Body of pancreas (tissue), 4 donors: ENCODE measurements at regions not wholly inside any gene's neighbourhood (a gene's known extent, or its start where the extent isn't known, plus 50 kb on each side); places are given as distances from the start of the nearest gene placed in this dataset.

Experiments
- POLR2A ChIP-seq, 3 donors: fragments of 450-650 bp; IDR thresholded peaks; one replicate each; pipeline ENCODE4 v1.6.1; 2016; ENCODE audit warnings: antibody characterized with exemption in 3 of 3, mild to moderate bottlenecking in 2 of 3
- TF ChIP-seq, protein P1 (sequence below), 7 experiments: fragments of 450-650 bp in 4 of 7; fragments of 200-600 bp in 3 of 7; sonication (generic) in 3 of 7; IDR thresholded peaks; one replicate each; pipeline ENCODE4 v1.5.1; 2016 to 2019; ENCODE audit warnings: antibody characterized with exemption in 7 of 7

DNA sequence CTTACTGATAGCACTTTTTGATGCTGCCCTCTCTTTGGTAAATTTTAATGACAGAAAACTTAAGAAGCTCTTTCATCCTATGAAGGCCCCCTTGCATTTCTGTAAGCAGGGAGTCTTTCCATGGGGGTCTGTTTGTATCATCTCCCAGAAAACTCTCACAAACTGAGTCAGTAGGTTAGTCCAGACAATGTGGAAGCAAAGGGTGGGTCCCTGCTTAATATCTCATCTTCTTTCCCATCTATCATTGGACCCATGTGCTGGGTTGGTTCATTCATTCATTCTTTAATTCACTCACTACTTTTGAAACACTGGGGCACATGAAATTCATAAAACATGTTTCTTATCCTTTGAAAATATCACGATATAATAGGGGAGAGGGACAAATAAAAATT, 164.3 kb downstream of the NTMT2 start:
- no peak for TF ChIP-seq POLR2A (IDR thresholded peaks at IDR 0.05)
- TF ChIP-seq, protein P1, sequence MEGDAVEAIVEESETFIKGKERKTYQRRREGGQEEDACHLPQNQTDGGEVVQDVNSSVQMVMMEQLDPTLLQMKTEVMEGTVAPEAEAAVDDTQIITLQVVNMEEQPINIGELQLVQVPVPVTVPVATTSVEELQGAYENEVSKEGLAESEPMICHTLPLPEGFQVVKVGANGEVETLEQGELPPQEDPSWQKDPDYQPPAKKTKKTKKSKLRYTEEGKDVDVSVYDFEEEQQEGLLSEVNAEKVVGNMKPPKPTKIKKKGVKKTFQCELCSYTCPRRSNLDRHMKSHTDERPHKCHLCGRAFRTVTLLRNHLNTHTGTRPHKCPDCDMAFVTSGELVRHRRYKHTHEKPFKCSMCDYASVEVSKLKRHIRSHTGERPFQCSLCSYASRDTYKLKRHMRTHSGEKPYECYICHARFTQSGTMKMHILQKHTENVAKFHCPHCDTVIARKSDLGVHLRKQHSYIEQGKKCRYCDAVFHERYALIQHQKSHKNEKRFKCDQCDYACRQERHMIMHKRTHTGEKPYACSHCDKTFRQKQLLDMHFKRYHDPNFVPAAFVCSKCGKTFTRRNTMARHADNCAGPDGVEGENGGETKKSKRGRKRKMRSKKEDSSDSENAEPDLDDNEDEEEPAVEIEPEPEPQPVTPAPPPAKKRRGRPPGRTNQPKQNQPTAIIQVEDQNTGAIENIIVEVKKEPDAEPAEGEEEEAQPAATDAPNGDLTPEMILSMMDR (IDR thresholded peaks at IDR 0.05) = no peak
